Esophagus mucosa (tissue), 1 donor: ENCODE measurements at regions not wholly inside any gene's neighbourhood (a gene's known extent, or its start where the extent isn't known, plus 50 kb on each side); places are given as distances from the start of the nearest gene placed in this dataset.
"Not testable (repeated sequence)": the region's sequence is repeated elsewhere in the genome, so short reads cannot be mapped to it uniquely, and the experiment has no call there.

ENCODE experiments used
- ATAC-seq: fragments of 200-7000 bp; cut with Tn5 transposase; one replicate; pipeline ENCODE4 v1.9.1; 2020
- donor health status: DM: yes; HTN: yes; CAD: no.

DNA sequence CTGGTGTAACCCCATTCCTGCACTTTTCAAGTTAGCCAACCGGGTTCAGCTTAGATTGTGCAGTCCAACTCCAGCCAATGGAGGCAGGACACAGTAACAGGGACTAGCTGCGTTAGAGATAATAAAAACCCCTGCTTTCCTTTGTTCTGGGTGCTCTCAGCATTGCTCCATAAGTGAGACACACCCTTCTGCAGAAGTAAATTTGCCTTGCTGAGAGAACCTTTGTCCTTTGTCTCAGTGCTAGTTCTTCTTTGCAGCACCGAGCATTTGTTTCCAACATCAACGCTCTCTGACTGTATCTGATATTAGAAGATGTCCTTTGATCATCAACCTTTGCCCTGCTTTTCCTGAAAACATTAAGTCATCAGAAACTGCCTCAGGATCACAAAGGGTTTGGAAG, 169.5 kb upstream of the OR13F1 start:
- no peak for ATAC-seq

DNA sequence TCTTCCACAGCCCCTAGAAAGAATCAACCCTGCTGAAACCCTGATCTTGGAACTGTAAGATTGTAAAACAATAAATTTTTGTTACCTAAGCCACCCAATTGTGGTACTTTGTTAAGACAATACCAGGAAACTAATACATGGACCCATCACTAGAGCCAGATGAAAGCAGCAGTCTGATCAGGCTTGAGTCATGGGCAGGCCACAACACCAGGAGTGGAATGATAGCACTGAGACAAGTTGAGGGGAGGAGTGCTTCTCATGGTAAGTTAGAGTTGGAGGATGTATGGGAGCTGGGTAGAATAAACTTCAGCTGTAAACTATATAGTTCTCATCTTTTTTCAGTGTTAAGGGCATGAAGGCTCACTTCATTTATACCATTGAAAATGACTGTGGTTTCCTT, 164.4 kb upstream of the OR13F1 start:
- ATAC-seq: no peak

DNA sequence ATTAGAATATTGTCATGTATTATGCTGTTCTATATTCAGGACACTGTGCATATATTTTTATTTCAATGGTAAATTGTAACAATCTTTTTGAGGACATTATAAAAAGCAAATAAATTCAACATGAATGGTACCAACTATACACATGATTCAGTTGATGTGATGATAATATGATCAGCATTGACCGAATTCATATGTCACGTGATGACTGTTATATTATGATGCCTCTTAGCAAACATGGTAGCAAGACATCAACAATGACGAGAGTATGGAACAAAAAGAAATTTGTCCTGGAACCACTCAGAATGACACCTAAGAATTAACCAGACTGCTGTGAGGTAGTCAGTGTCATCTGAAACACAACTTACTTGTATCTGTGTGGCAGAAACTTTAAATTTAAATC, 161.5 kb upstream of the OR13F1 start:
- ATAC-seq: no peak

DNA sequence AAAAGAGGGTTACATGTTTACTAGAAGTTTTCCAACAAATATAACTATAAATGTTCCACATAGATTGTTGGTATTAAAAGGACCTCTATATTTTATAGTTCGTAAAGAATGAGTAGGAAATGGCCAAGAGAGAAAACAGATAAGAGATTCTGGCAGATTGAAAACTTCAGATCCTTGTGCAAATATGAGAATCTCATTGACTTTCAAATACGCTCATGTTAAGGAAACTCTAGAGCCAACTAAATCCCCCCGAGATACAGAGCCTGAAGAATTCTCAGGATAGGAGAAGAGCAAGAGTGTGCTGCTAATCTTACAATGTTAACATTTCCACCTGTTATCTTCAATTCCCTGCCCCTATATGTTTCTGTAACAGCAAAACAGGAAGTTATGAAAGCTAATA, 159.0 kb upstream of the OR13F1 start:
- no peak for ATAC-seq

DNA sequence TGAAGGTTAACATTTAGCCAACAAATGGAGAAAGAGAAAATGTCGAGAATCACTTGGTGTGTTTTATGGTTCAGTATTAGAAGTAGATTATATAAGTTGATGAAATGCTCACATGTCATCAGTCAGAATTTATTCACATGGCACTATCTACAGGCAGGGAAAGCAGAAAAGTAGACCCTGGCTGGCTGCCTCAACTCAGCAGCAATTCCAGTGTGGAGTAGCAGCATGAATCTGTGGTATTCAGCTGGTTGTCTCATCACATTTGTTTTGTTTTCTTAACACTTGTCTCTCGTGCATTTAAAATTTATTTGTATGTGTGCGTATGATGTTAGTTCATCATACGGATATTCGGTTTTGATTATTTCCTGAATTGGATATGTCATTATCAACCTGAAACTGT, 153.5 kb upstream of the OR13F1 start:
- no peak for ATAC-seq

DNA sequence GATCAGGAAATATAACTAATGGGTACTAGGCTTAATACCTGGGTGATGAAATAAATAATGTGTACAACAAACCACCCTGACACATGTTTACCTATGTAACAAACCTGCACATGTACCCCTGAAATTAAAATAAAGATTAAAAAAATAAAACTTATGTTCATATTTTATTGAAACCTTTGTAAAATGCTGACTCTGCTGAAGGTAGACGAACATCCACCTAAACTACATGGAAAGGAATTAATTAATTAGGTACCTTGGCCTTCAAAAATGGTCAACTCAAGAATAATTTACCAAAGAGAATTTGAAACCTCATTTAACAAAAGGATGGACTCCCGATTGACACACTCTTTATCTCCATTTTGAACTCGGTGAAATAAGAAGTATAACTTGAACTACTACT, 152.3 kb upstream of the OR13F1 start:
- no peak for ATAC-seq

DNA sequence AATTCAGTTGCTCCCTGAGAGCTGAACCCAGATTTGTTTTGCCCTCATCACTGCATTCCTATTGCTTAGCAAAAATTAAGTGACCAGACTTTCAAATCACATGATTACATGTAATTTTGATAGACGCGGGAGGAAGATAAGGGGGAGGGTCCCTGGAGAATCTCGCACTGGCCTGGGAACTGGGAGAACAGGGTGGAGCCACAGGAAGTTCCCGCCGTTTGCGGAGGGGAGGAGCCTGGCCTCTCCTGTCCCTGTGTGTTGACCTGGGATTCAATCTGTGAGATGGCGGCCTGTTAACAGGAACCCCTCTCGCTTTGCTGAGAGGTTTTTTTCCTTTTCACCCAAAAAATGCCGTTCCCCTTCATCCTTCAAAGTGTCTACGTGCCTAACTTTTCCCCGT, 142.9 kb upstream of the OR13F1 start:
- no peak for ATAC-seq

DNA sequence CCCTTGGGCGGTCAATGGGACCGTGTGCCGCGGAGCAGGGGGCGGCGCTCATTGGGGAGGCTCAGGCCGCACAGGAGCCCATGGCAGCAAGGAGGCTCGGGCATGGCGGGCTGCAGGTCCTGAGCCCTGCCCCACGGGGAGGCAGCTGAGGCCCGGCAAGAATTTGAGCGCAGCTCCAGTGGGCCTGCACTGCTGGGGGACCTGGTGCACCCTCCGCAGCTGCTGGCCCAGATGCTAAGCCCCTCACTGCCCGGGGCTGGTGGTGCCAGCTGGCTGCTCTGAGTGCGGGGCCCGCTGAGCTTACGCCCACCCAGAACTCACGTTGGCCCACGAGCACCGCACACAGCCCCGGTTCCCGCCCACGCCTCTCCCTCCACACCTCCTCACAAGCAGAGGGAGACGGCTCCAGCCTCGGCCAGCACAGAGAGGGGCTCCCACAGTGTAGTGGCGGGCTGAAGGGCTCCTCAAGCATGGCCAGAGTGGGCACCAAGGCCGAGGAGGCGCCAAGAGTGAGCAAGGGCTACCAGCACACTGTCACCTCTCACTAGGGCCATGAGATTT, 141.1 kb upstream of the OR13F1 start:
- ATAC-seq: no peak

DNA sequence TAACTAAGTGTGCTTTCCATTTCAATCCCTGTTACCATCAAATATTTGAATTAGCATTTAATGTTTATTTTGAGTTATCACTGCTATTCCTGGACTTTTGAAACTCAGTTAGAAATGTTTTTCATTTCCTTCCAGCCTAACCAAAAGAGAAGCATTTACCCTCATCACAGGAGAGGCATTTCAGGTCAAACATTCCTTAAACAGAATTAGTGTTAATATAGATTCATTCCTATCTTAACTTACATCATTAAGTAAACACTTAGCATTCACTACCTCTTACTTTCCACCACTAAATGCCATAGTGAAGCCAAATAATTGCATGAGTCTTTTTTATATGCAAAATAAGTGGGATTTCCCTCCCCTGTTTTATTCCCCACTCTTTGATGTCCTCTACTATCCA, 136.6 kb upstream of the OR13F1 start:
- no peak for ATAC-seq

DNA sequence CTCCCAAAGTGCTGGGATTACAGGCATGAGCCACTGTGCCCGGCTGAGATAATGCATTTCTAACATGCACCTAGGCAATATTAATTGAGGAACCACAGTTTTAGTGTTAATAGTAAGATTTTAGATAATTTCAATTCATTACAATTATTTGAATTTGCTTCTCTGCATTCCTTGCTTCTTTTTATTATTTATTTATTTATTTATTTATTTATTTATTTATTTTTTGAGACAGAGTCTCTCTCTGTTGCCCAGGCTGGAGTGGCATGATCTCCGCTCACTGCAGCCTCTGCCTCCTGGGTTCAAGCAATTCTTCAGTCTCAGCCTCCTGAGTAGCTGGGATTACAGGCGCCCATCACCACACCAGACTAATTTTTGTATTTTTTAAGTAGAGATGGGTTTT, 135.7 kb upstream of the OR13F1 start:
- not testable (repeated sequence) for ATAC-seq

DNA sequence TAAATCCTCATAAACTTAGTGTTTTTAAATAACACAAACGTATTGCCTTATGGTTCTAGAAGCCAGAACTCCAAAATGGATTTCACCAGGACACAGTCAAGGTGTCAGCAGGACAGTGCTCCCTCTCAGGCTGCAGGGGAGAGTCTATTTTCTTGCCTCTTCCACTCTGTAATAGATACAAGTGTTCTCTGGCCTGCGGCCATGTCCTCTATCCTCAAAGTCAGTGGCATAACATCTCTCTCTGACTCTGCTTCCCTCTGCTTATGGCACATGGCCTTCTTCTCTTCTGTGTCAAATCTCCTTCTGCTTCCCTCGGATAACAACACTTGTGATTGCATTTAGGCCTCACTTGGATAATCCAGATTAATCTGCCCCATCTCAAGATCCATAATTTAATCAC, 129.4 kb upstream of the OR13F1 start:
- ATAC-seq: no peak

DNA sequence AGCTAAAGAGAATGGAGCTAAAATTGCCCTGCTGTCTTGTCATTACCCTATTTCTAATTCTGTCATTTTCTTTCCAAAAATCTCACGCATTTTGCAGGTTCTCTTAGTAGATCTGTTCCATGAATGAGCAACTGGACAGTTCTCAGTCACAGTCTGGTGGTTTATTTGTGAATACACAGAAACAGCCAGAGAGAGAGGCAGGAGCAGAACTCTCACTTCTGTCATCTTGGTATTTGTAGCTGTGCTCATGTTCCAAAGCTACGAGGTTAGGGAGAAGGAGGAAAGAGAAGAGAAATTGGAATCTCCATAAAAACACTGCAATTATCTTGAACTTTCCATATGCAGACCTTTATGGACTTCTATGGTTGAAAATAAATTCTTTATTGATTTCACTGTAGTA, 118.0 kb upstream of the OR13F1 start:
- ATAC-seq: no peak

DNA sequence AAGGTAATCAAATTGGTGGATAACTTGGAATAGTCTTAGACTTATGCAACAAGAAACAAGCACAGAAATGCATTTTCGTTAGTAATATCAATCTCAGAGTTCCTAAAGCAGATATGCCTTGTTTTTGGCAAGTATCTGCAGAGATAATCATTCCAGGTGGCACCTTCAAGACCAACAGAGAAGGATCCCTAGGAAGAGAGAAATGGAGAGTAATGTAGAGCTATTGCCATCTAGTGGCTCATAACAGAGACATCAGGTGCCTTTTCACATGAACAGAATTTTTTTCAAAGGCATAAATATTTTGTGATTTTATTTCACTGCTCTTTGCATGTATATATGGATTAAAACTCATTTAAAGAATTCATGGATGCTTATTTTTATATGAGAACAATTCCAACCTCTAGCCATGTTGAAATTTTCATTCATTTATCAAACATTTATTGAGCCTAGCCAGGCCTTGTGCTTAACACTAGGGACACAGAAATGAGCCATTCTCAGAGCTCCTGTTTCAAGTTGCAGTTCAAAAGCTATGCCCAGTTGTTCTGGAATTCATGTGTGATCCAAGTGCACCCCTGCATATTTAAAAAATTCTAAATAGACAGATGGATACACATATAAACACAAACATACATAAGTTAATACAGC, 117.5 kb upstream of the OR13F1 start:
- ATAC-seq: no peak

DNA sequence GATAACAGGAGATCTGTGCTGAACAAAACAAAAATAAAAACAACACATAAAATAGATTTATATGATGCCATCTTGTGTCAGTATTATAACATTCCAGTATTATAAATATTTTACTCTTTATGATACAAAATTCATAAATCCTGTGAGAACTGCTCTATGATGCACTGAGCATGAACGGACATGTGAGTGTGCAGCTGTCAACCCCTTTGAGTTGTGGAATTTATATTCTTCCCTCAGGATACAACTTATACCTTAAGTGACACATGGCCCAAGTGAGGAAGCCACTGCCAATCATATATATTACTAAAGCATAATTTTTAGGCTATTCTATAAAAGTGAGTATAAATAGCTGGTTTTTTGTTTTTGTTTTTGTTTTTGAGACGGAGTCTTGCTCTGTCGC, 116.0 kb upstream of the OR13F1 start:
- no peak for ATAC-seq

DNA sequence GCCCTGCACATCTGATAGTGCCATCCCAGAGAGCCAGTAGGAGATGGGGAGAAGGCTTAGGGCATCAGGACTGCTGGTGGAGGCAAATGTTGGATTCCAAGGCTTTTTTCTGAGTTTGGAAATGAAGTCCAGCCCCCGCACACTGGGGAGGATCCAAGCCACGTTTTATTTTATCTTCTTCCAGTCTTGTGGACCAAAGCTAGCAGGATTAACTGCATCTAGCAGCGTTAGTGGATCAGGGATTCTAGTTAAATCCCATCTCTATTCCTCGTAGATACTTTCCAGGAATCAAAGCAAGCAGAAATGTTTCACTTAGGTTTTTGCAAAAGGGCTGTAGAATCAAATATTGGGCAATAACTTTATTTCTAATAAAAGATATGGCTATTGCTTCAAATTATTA, 114.7 kb upstream of the OR13F1 start:
- no peak for ATAC-seq

DNA sequence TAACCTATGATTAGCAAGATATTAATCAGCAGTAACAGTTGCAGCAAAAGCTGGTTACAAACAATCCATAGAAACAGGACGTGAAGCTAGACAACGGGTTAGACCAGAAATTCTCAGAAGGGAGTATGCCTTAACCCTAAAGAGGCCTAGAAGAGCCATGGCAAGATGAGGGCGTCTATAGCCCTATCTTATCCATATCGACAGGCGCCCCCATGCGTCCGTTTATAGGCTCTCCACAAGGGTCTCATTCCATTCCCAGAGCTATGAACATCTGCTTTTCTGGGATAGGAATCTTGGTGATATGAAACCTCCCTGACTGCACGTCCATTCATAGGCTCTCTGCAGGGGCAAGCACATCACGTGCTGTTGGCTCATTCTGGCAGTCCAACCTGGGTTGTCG, 109.2 kb upstream of the OR13F1 start:
- ATAC-seq: not testable (repeated sequence)

DNA sequence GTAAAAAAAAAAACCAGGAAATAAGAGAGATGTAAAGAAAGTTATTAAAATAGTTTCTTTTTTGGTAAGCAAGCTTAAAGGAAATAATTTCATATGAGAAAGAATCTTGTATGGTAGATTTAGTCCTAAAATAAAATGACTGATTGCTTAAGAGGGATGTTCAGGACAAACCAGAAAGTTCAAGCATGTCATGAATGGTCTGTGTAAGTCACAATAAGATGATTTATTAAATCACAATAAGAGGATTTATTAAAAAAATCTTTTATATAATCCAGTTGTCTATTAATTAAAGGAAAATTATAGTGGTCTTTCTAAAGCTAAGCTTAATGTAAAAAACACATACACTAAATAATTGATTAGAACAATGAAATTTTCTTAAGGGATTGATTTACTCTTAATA, 91.8 kb upstream of the OR13F1 start:
- ATAC-seq: no peak

DNA sequence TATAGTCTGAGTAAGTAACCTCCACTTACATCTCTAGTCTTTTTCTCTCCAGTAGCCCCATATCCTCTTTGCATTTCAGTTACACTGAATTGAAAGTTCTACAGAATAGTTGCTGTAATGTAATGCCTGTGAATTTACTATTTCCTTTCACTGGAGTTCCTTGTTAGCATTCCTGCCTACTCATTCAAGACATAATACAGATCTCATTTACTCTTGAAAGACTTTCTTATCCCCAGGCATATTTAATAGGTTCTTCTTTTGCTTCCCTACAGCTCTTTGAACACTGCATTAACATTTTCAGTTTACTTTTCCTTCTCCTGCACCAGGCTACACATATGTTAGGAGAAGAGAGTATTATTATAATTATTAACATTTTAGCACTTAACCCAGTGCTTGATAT, 87.6 kb upstream of the OR13F1 start:
- no peak for ATAC-seq

DNA sequence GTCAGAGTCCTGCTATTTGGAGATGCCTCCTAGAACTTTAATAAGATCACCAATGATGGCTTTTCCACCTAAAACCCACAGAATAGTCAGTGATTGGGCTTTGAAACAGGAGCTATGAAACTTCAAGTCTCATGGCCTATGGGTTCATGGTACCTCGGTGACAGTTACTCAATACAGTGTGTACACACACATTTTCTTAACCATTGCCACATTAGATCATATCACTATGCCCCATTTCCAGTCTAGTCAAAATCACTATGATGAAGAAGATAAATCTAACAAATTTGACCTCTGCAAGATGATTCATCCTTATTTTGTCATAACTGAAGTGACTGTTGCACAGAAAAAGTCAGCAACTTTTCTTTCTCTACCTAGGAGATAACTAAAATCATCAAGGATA, 86.8 kb upstream of the OR13F1 start:
- ATAC-seq: no peak

DNA sequence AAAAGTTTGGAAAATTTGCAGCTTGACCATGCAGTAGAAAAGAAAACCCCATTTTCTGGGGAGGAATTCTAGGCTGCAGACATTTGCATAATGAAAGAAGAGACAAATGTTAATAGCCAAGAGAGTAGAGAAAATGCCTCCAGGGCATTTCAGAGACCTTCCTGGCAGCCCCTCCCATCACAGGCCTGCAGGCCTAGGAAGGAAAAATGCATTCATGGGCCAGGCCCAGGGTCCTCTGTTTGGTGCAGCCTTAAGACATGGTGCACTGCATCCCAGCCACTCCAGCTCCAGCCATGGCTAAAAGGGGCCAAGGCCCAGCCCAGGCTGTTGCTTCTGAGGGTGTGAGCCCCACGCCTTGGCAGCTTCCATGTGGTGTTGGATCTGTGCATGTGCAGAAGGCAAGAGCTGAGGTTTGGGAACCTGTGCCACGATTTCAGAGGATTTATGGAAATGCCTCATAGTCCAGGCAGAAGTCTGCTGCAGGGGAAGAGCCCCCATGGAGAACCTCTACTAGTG, 75.0 kb upstream of the OR13F1 start:
- ATAC-seq: no peak

DNA sequence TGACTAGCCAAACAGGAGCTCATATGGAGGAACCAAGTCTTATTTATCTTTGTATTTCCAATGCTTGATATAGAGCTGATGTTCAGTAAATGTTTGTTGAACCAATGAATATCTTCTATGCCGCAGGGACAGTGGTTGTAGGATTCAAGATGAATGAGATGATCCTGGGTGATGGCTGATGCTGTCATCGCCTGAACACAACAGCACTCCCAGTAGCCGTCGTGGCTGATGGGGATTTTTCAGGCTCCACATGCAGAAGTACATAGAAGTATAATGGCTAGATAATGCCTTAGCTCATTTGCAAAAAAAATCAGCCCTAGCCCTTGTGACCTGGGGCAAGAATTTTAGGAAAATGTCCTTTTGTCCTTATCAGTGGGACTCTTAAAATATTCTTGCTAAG, 69.0 kb upstream of the OR13F1 start:
- no peak for ATAC-seq

DNA sequence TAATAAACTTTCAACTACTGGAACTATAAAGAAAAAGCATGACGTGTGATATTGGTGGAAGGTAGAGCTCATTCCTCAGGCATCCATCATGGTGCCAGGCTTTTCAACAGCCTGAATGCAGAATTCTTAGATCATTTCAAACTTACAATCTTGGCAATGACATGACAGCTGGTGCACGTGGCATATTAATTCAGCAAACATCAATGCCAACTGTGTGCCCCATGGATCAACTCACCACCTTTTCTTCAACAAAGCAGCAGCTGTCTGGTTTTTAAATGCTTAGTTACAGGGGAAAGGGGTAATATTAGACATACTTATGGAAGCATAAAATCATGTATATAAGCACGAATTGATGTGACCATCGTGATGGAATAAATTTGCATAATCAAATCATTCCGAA, 56.0 kb upstream of the OR13F1 start:
- no peak for ATAC-seq
